GM18502 (cell line): ENCODE measurements at regions not wholly inside any gene's neighbourhood (a gene's known extent, or its start where the extent isn't known, plus 50 kb on each side); places are given as distances from the start of the nearest gene placed in this dataset.

Source experiments
- ATAC-seq: cut with Tn5 transposase; IDR thresholded peaks from one replicate; pipeline ENCODE4 v1.9.1; 2021; ENCODE audit warnings: mild to moderate bottlenecking; ENCODE audit not compliant: unreplicated experiment, poor library complexity

GRCh38 chr4:184529283-184529682 is 54.9 kb upstream of the IRF2 start:
- no peak for ATAC-seq

GRCh38 chr4:184528713-184529112 is 54.4 kb upstream of the IRF2 start:
- ATAC-seq, result no peak

DNA sequence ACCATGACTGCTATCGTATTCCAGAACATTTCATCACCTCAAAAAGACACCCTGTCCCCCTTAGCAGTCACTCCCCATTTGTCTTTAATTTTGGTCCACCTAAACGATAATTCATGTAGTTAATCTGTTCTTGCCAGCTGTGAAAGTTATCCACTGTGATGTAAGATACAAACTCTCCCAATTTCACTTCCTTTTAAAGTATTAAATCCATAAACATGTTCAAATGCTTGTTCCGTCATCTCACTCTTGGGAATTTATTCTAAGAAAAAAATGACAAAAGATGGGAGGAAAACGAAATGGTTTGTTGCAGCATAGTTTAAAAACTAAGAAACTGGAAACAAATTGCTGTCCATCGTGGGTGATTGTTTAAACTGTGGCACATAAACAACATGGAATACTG is 53.7 kb upstream of the IRF2 start:
- no peak for ATAC-seq

DNA sequence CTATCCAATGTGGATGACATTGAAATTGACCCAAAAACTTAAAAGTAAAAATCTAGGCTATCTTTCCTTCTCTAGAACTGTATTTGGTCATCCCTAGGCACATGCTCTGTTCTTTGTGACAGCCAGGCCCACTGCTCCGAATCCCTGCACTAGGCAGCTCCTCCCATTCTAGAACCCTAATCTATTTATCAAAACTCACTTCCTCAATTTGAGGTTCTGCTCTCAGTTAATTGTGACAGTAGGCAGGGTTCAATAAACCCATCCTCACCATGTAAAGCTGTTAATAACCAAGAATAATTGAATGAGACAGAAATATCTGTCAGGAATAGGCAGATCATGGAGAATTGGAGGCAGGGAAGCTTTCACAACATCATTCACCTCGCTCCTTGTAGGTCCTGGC is 51.9 kb upstream of the IRF2 start:
- ATAC-seq, result no peak
